ENCODE measurements at regions not wholly inside any gene's neighbourhood (a gene's known extent, or its start where the extent isn't known, plus 50 kb on each side); places are given as distances from the start of the nearest gene placed in this dataset.

DNA sequence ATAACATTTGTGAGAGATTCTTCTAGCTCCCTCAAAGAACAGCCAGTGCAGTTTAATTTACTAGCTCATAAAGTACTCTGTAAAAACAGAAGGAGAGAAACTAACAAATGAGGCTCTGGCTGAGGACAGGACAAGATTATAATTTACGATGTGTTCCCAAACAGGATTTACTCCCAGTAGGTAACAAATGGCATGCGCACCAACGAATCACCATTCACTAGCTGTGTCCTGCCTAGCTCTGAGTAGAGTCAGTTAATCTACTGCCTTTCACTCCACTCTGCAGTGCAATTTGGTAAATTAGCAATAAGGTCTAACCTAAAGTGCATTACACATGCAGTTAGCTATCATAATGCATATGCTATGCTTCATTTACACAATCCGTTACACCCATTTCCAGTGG lies 497.4 kb upstream of the CCNG1 start:
- TF ChIP-seq EP300 (IDR thresholded peaks at IDR 0.05) = no peak
- TF ChIP-seq, protein P1, sequence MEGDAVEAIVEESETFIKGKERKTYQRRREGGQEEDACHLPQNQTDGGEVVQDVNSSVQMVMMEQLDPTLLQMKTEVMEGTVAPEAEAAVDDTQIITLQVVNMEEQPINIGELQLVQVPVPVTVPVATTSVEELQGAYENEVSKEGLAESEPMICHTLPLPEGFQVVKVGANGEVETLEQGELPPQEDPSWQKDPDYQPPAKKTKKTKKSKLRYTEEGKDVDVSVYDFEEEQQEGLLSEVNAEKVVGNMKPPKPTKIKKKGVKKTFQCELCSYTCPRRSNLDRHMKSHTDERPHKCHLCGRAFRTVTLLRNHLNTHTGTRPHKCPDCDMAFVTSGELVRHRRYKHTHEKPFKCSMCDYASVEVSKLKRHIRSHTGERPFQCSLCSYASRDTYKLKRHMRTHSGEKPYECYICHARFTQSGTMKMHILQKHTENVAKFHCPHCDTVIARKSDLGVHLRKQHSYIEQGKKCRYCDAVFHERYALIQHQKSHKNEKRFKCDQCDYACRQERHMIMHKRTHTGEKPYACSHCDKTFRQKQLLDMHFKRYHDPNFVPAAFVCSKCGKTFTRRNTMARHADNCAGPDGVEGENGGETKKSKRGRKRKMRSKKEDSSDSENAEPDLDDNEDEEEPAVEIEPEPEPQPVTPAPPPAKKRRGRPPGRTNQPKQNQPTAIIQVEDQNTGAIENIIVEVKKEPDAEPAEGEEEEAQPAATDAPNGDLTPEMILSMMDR (IDR thresholded peaks at IDR 0.05) = no peak
- TF ChIP-seq POLR2A (IDR thresholded peaks at IDR 0.05; ENCODE audit: low read depth) = no peak
